ENCODE measurements at regions not wholly inside any gene's neighbourhood (a gene's known extent, or its start where the extent isn't known, plus 50 kb on each side); places are given as distances from the start of the nearest gene placed in this dataset.

DNA sequence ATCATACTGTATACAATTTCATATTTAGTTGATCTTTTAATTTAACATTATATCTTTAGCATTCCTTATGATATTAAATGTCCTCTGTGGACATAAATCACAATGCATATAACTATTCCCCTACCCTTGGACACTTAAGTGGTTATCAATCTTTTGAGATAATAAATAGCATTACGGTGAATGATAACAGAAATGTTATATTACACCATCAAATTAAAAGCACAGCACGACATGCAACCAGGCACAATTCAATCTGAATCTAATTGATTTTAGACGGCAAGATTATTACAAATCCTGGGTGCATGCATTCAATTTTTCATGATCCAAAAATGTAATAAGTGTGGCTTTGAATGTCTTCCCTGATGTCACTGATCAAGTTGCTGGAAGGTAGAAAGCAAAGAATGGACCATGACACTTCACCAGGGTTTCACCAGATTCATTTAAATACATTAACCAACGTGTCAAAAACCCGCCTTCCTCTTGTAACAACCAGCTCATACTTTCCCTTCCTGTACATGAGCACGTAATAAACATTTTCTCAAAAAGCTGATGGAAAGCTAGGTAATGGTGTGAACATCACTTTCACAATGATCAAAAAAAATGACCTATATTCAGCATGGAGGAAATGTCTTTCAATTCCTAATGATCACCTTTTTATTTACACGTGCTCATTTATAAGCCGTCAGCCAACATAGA lies 513.7 kb upstream of the ID2 start:
- TF ChIP-seq EZH2phosphoT487 (IDR thresholded peaks at IDR 0.05; ENCODE audit: insufficient read depth, low read depth): no peak
- TF ChIP-seq EZH2 (IDR thresholded peaks at IDR 0.05; ENCODE audit: insufficient read depth, poor library complexity, severe bottlenecking): no peak

Data from GM23248 (cell line).